Activated naive CD4-positive, alpha-beta T cell (primary cell): ENCODE measurements at regions not wholly inside any gene's neighbourhood (a gene's known extent, or its start where the extent isn't known, plus 50 kb on each side); places are given as distances from the start of the nearest gene placed in this dataset.

ENCODE experiments used
- DNase-seq, 4 experiments: peaks; one replicate each; lab custom pipeline; 2025; lab: John Stamatoyannopoulos, UW

GRCh38 chr20:39480276-39481043 lies 518.3 kb downstream of the DHX35 start:
- DNase-seq = no peak

- DNase-seq = no peak
These were observed 517.2 kb downstream of the DHX35 start for GRCh38 chr20:39479196-39479810.

- no peak for DNase-seq
These were observed 512.7 kb downstream of the DHX35 start for GRCh38 chr20:39474879-39475278.

- DNase-seq = no peak
These were observed 511.4 kb downstream of the DHX35 start for GRCh38 chr20:39473536-39473935.

GRCh38 chr20:39468703-39469102 lies 506.6 kb downstream of the DHX35 start:
- no peak for DNase-seq

- no peak for DNase-seq
These were observed 502.1 kb downstream of the DHX35 start for GRCh38 chr20:39464238-39464637.

GRCh38 chr20:39462416-39462945 lies 500.3 kb downstream of the DHX35 start:
- DNase-seq = no peak

- no peak for DNase-seq
These were observed 496.3 kb downstream of the DHX35 start for GRCh38 chr20:39458452-39458851.

GRCh38 chr20:39453890-39454289 lies 491.7 kb downstream of the DHX35 start:
- no peak for DNase-seq

- DNase-seq = no peak
These were observed 490.6 kb downstream of the DHX35 start for GRCh38 chr20:39452583-39453340.

GRCh38 chr20:39451386-39451785 lies 489.2 kb downstream of the DHX35 start:
- no peak for DNase-seq

- no peak for DNase-seq
These were observed 484.3 kb downstream of the DHX35 start for GRCh38 chr20:39446397-39446796.

GRCh38 chr20:39445095-39445494 lies 483.0 kb downstream of the DHX35 start:
- DNase-seq = no peak

- DNase-seq = no peak
These were observed 471.3 kb downstream of the DHX35 start for GRCh38 chr20:39433466-39433865.

GRCh38 chr20:39431091-39431880 lies 469.1 kb downstream of the DHX35 start:
- no peak for DNase-seq

- no peak for DNase-seq
These were observed 467.6 kb downstream of the DHX35 start for GRCh38 chr20:39429726-39430125.

- no peak for DNase-seq
These were observed 463.0 kb downstream of the DHX35 start for GRCh38 chr20:39424962-39425678.

GRCh38 chr20:39421571-39422105 lies 459.5 kb downstream of the DHX35 start:
- DNase-seq = no peak

- no peak for DNase-seq
These were observed 449.9 kb downstream of the DHX35 start for GRCh38 chr20:39412091-39412490.

GRCh38 chr20:39399463-39399862 lies 437.3 kb downstream of the DHX35 start:
- DNase-seq = no peak

GRCh38 chr20:39398656-39399055 lies 436.5 kb downstream of the DHX35 start:
- no peak for DNase-seq
